ENCODE measurements at regions not wholly inside any gene's neighbourhood (a gene's known extent, or its start where the extent isn't known, plus 50 kb on each side); places are given as distances from the start of the nearest gene placed in this dataset.

- TF ChIP-seq, protein P1, sequence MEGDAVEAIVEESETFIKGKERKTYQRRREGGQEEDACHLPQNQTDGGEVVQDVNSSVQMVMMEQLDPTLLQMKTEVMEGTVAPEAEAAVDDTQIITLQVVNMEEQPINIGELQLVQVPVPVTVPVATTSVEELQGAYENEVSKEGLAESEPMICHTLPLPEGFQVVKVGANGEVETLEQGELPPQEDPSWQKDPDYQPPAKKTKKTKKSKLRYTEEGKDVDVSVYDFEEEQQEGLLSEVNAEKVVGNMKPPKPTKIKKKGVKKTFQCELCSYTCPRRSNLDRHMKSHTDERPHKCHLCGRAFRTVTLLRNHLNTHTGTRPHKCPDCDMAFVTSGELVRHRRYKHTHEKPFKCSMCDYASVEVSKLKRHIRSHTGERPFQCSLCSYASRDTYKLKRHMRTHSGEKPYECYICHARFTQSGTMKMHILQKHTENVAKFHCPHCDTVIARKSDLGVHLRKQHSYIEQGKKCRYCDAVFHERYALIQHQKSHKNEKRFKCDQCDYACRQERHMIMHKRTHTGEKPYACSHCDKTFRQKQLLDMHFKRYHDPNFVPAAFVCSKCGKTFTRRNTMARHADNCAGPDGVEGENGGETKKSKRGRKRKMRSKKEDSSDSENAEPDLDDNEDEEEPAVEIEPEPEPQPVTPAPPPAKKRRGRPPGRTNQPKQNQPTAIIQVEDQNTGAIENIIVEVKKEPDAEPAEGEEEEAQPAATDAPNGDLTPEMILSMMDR (IDR thresholded peaks at IDR 0.05; ENCODE audit: low read length, missing control alignments) = no peak
- DNase-seq (ENCODE audit: low read depth) = no peak
- H3K4me3 ChIP-seq (replicated peaks; ENCODE audit: low read depth, low read length) = no peak overlapping the region
These were observed 382.1 kb upstream of the B3GAT1 start for GRCh38 chr11:134794192-134794591.

GRCh38 chr11:134792677-134793076 is 380.6 kb upstream of the B3GAT1 start:
- TF ChIP-seq, protein P1 (IDR thresholded peaks at IDR 0.05; ENCODE audit: low read length, missing control alignments) = no peak
- H3K4me3 ChIP-seq (replicated peaks; ENCODE audit: low read depth, low read length) = no peak overlapping the region
- DNase-seq (ENCODE audit: low read depth) = no peak

DNA sequence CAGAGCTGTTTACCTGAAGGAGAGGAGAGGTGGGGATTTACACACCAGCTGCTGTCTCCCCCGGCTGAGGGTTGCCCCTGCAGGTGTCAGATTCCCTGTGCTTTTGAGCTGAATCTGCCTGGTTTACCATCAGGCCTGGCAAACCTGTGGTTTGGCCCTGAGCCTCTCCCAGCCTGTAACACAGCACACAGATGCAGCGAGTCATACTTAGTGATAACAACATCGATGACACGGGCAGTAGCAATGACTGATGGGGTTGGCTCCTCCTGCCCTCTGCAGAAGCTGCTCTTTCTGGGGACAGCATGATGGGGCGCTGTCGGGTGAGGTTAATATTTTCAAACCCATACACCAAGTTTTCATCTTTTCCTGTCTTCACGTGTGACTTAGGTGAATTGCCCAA is 380.0 kb upstream of the B3GAT1 start:
- TF ChIP-seq, protein P1 (IDR thresholded peaks at IDR 0.05; ENCODE audit: low read length, missing control alignments) = no peak
- DNase-seq (ENCODE audit: low read depth) = no peak
- H3K4me3 ChIP-seq (replicated peaks; ENCODE audit: low read depth, low read length) = no peak overlapping the region

DNA sequence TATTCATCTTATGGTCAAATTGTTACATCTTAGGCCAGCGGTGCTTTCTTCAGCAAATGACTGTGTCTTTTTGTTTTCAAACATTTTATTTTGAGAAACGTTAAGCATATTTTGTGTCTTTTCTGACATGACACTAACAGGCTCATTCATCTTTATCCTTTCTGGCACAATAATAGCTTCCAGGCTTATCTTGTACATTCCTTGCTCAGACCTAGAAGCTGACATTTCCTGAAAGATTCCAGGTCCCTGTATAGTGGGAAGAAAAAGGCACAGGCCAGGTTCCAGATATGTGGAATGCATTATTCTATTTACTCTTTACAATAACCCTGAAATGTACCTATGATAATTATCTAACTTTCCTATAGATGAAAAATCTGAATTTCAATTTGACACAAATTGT is 379.1 kb upstream of the B3GAT1 start:
- no peak overlapping the region for H3K4me3 ChIP-seq (replicated peaks; ENCODE audit: low read depth, low read length)
- DNase-seq (ENCODE audit: low read depth) = no peak
- TF ChIP-seq, protein P1 (IDR thresholded peaks at IDR 0.05; ENCODE audit: low read length, missing control alignments) = no peak

DNA sequence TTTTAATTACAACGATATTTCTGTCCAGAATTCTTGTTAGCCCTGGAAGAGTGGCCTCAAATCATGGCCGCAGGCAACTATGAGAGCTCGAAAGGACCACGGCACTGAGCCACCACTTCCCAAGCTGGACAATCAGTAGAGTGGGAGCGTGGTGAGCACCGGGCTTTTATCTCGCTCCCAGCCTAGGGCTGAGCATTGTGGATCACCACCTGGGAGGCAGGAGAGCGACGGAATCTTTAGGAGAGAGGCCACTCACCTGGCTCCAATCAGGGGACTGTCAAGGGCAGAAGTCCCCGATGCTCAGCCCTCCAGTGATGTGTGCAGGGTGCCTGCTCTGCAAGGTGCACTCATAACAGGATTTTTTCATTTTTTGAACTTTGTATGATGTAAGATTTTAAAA is 377.1 kb upstream of the B3GAT1 start:
- DNase-seq (ENCODE audit: low read depth) = no peak
- TF ChIP-seq, protein P1 (IDR thresholded peaks at IDR 0.05; ENCODE audit: low read length, missing control alignments) = no peak
- no peak overlapping the region for H3K4me3 ChIP-seq (replicated peaks; ENCODE audit: low read depth, low read length)

GRCh38 chr11:134786636-134787035 is 374.6 kb upstream of the B3GAT1 start:
- DNase-seq (ENCODE audit: low read depth) = no peak
- no peak overlapping the region for H3K4me3 ChIP-seq (replicated peaks; ENCODE audit: low read depth, low read length)
- TF ChIP-seq, protein P1 (IDR thresholded peaks at IDR 0.05; ENCODE audit: low read length, missing control alignments) = no peak

- DNase-seq (ENCODE audit: low read depth) = no peak
- no peak overlapping the region for H3K4me3 ChIP-seq (replicated peaks; ENCODE audit: low read depth, low read length)
- TF ChIP-seq, protein P1 (IDR thresholded peaks at IDR 0.05; ENCODE audit: low read length, missing control alignments) = no peak
These were observed 373.7 kb upstream of the B3GAT1 start for GRCh38 chr11:134785660-134786284.

All from fibroblast of pulmonary artery (primary cell).